ENCODE measurements at regions not wholly inside any gene's neighbourhood (a gene's known extent, or its start where the extent isn't known, plus 50 kb on each side); places are given as distances from the start of the nearest gene placed in this dataset.

- Histone ChIP-seq H3K27ac (ENCODE audit: low read depth in 1 of 2, low read length in 1 of 2) (no peak overlapping the region), H3K27me3 (ENCODE audit: control insufficient read depth in 2 of 2, insufficient read depth in 1 of 2, low read length in 1 of 2) (no peaks in the 10 kb centered on the region), H3K4me3 (ENCODE audit: low read length in 2 of 2) (no peak overlapping the region), H3K9me3 (ENCODE audit: control insufficient read depth in 2 of 2, insufficient read depth in 1 of 2, low read length in 1 of 2) (no peaks in the 10 kb centered on the region), H3K4me1 (ENCODE audit: control insufficient read depth in 2 of 2, insufficient read depth in 2 of 2, low read length in 2 of 2) (no peaks in the 10 kb centered on the region), H3K36me3 (ENCODE audit: control insufficient read depth in 2 of 2, insufficient read depth in 2 of 2, low read length in 1 of 2) (no peaks in the 10 kb centered on the region)
- DNase-seq (ENCODE audit: low read depth in 6 of 9, low spot score in 9 of 9) = no peak
- 95% methylated on average over 4 of the region's 4 CpGs for WGBS
These were observed 172.7 kb downstream of the SERPINI1 start for GRCh38 chr3:167908221-167908620.

GRCh38 chr3:167901138-167901537 lies 165.6 kb downstream of the SERPINI1 start:
- H3K27me3 ChIP-seq (ENCODE audit: control insufficient read depth in 2 of 2, insufficient read depth in 1 of 2, low read length in 1 of 2) = no peaks in the 10 kb centered on the region
- H3K4me1 ChIP-seq (ENCODE audit: control insufficient read depth in 2 of 2, insufficient read depth in 2 of 2, low read length in 2 of 2) = no peaks in the 10 kb centered on the region
- 94% methylated on average over 1 of the region's 1 CpG for WGBS
- no peaks in the 10 kb centered on the region for H3K36me3 ChIP-seq (ENCODE audit: control insufficient read depth in 2 of 2, insufficient read depth in 2 of 2, low read length in 1 of 2)
- H3K4me3 ChIP-seq (ENCODE audit: low read length in 2 of 2) = no peak overlapping the region
- H3K27ac ChIP-seq (ENCODE audit: low read depth in 1 of 2, low read length in 1 of 2) = no peak overlapping the region
- H3K9me3 ChIP-seq (ENCODE audit: control insufficient read depth in 2 of 2, insufficient read depth in 1 of 2, low read length in 1 of 2) = no peaks in the 10 kb centered on the region
- no peak for DNase-seq (ENCODE audit: low read depth in 6 of 9, low spot score in 9 of 9)

GRCh38 chr3:167899093-167899492 lies 163.6 kb downstream of the SERPINI1 start:
- H3K4me1 ChIP-seq (ENCODE audit: control insufficient read depth in 2 of 2, insufficient read depth in 2 of 2, low read length in 2 of 2) = no peaks in the 10 kb centered on the region
- H3K9me3 ChIP-seq (ENCODE audit: control insufficient read depth in 2 of 2, insufficient read depth in 1 of 2, low read length in 1 of 2) = no peaks in the 10 kb centered on the region
- H3K36me3 ChIP-seq (ENCODE audit: control insufficient read depth in 2 of 2, insufficient read depth in 2 of 2, low read length in 1 of 2) = no peaks in the 10 kb centered on the region
- no peak overlapping the region for H3K4me3 ChIP-seq (ENCODE audit: low read length in 2 of 2)
- no peak for DNase-seq (ENCODE audit: low read depth in 6 of 9, low spot score in 9 of 9)
- H3K27me3 ChIP-seq (ENCODE audit: control insufficient read depth in 2 of 2, insufficient read depth in 1 of 2, low read length in 1 of 2) = no peaks in the 10 kb centered on the region
- WGBS = 58% methylated on average over 3 of the region's 3 CpGs
- no peak overlapping the region for H3K27ac ChIP-seq (ENCODE audit: low read depth in 1 of 2, low read length in 1 of 2)

GRCh38 chr3:167898091-167898490 lies 162.6 kb downstream of the SERPINI1 start:
- Histone ChIP-seq H3K36me3 (ENCODE audit: control insufficient read depth in 2 of 2, insufficient read depth in 2 of 2, low read length in 1 of 2) (no peaks in the 10 kb centered on the region), H3K4me1 (ENCODE audit: control insufficient read depth in 2 of 2, insufficient read depth in 2 of 2, low read length in 2 of 2) (no peaks in the 10 kb centered on the region), H3K27me3 (ENCODE audit: control insufficient read depth in 2 of 2, insufficient read depth in 1 of 2, low read length in 1 of 2) (no peaks in the 10 kb centered on the region), H3K27ac (ENCODE audit: low read depth in 1 of 2, low read length in 1 of 2) (no peak overlapping the region), H3K4me3 (ENCODE audit: low read length in 2 of 2) (no peak overlapping the region), H3K9me3 (ENCODE audit: control insufficient read depth in 2 of 2, insufficient read depth in 1 of 2, low read length in 1 of 2) (no peaks in the 10 kb centered on the region)
- DNase-seq (ENCODE audit: low read depth in 6 of 9, low spot score in 9 of 9) = no peak

- Histone ChIP-seq H3K9me3 (ENCODE audit: control insufficient read depth in 2 of 2, insufficient read depth in 1 of 2, low read length in 1 of 2) (no peaks in the 10 kb centered on the region), H3K27me3 (ENCODE audit: control insufficient read depth in 2 of 2, insufficient read depth in 1 of 2, low read length in 1 of 2) (no peaks in the 10 kb centered on the region), H3K36me3 (ENCODE audit: control insufficient read depth in 2 of 2, insufficient read depth in 2 of 2, low read length in 1 of 2) (no peaks in the 10 kb centered on the region), H3K4me1 (ENCODE audit: control insufficient read depth in 2 of 2, insufficient read depth in 2 of 2, low read length in 2 of 2) (no peaks in the 10 kb centered on the region), H3K27ac (ENCODE audit: low read depth in 1 of 2, low read length in 1 of 2) (no peak overlapping the region), H3K4me3 (ENCODE audit: low read length in 2 of 2) (no peak overlapping the region)
- WGBS = 93% methylated on average over 4 of the region's 4 CpGs
- DNase-seq (ENCODE audit: low read depth in 6 of 9, low spot score in 9 of 9) = no peak
These were observed 160.2 kb downstream of the SERPINI1 start for GRCh38 chr3:167895684-167896083.

- Histone ChIP-seq H3K36me3 (ENCODE audit: control insufficient read depth in 2 of 2, insufficient read depth in 2 of 2, low read length in 1 of 2) (no peaks in the 10 kb centered on the region), H3K9me3 (ENCODE audit: control insufficient read depth in 2 of 2, insufficient read depth in 1 of 2, low read length in 1 of 2) (no peaks in the 10 kb centered on the region), H3K4me3 (ENCODE audit: low read length in 2 of 2) (no peak overlapping the region), H3K27ac (ENCODE audit: low read depth in 1 of 2, low read length in 1 of 2) (no peak overlapping the region), H3K27me3 (ENCODE audit: control insufficient read depth in 2 of 2, insufficient read depth in 1 of 2, low read length in 1 of 2) (no peaks in the 10 kb centered on the region), H3K4me1 (ENCODE audit: control insufficient read depth in 2 of 2, insufficient read depth in 2 of 2, low read length in 2 of 2) (no peaks in the 10 kb centered on the region)
- WGBS = 97% methylated on average over 1 of the region's 1 CpG
- DNase-seq (ENCODE audit: low read depth in 6 of 9, low spot score in 9 of 9) = no peak
These were observed 159.7 kb downstream of the SERPINI1 start for GRCh38 chr3:167895178-167895577.

- 77% methylated on average over 4 of the region's 4 CpGs for WGBS
- H3K27me3 ChIP-seq (ENCODE audit: control insufficient read depth in 2 of 2, insufficient read depth in 1 of 2, low read length in 1 of 2) = no peaks in the 10 kb centered on the region
- H3K4me1 ChIP-seq (ENCODE audit: control insufficient read depth in 2 of 2, insufficient read depth in 2 of 2, low read length in 2 of 2) = no peaks in the 10 kb centered on the region
- no peak overlapping the region for H3K27ac ChIP-seq (ENCODE audit: low read depth in 1 of 2, low read length in 1 of 2)
- no peak overlapping the region for H3K4me3 ChIP-seq (ENCODE audit: low read length in 2 of 2)
- no peaks in the 10 kb centered on the region for H3K36me3 ChIP-seq (ENCODE audit: control insufficient read depth in 2 of 2, insufficient read depth in 2 of 2, low read length in 1 of 2)
- no peak for DNase-seq (ENCODE audit: low read depth in 6 of 9, low spot score in 9 of 9)
- no peaks in the 10 kb centered on the region for H3K9me3 ChIP-seq (ENCODE audit: control insufficient read depth in 2 of 2, insufficient read depth in 1 of 2, low read length in 1 of 2)
These were observed 156.7 kb downstream of the SERPINI1 start for GRCh38 chr3:167892205-167892604.

- no peaks in the 10 kb centered on the region for H3K4me1 ChIP-seq (ENCODE audit: control insufficient read depth in 2 of 2, insufficient read depth in 2 of 2, low read length in 2 of 2)
- H3K36me3 ChIP-seq (ENCODE audit: control insufficient read depth in 2 of 2, insufficient read depth in 2 of 2, low read length in 1 of 2) = no peaks in the 10 kb centered on the region
- no peak overlapping the region for H3K27ac ChIP-seq (ENCODE audit: low read depth in 1 of 2, low read length in 1 of 2)
- H3K4me3 ChIP-seq (ENCODE audit: low read length in 2 of 2) = no peak overlapping the region
- DNase-seq (ENCODE audit: low read depth in 6 of 9, low spot score in 9 of 9) = no peak
- WGBS = 92% methylated on average over 1 of the region's 1 CpG
- H3K27me3 ChIP-seq (ENCODE audit: control insufficient read depth in 2 of 2, insufficient read depth in 1 of 2, low read length in 1 of 2) = no peaks in the 10 kb centered on the region
- H3K9me3 ChIP-seq (ENCODE audit: control insufficient read depth in 2 of 2, insufficient read depth in 1 of 2, low read length in 1 of 2) = no peaks in the 10 kb centered on the region
These were observed 151.6 kb downstream of the SERPINI1 start for GRCh38 chr3:167887096-167887495.

- H3K9me3 ChIP-seq (ENCODE audit: control insufficient read depth in 2 of 2, insufficient read depth in 1 of 2, low read length in 1 of 2) = no peaks in the 10 kb centered on the region
- no peaks in the 10 kb centered on the region for H3K4me1 ChIP-seq (ENCODE audit: control insufficient read depth in 2 of 2, insufficient read depth in 2 of 2, low read length in 2 of 2)
- no peak for DNase-seq (ENCODE audit: low read depth in 6 of 9, low spot score in 9 of 9)
- no peak overlapping the region for H3K4me3 ChIP-seq (ENCODE audit: low read length in 2 of 2)
- no peaks in the 10 kb centered on the region for H3K36me3 ChIP-seq (ENCODE audit: control insufficient read depth in 2 of 2, insufficient read depth in 2 of 2, low read length in 1 of 2)
- 97% methylated on average over 2 of the region's 2 CpGs for WGBS
- H3K27me3 ChIP-seq (ENCODE audit: control insufficient read depth in 2 of 2, insufficient read depth in 1 of 2, low read length in 1 of 2) = no peaks in the 10 kb centered on the region
- no peak overlapping the region for H3K27ac ChIP-seq (ENCODE audit: low read depth in 1 of 2, low read length in 1 of 2)
These were observed 151.2 kb downstream of the SERPINI1 start for GRCh38 chr3:167886690-167887089.

- Histone ChIP-seq H3K27me3 (ENCODE audit: control insufficient read depth in 2 of 2, insufficient read depth in 1 of 2, low read length in 1 of 2) (no peaks in the 10 kb centered on the region), H3K36me3 (ENCODE audit: control insufficient read depth in 2 of 2, insufficient read depth in 2 of 2, low read length in 1 of 2) (no peaks in the 10 kb centered on the region), H3K4me3 (ENCODE audit: low read length in 2 of 2) (no peak overlapping the region), H3K9me3 (ENCODE audit: control insufficient read depth in 2 of 2, insufficient read depth in 1 of 2, low read length in 1 of 2) (no peaks in the 10 kb centered on the region), H3K4me1 (ENCODE audit: control insufficient read depth in 2 of 2, insufficient read depth in 2 of 2, low read length in 2 of 2) (no peaks in the 10 kb centered on the region), H3K27ac (ENCODE audit: low read depth in 1 of 2, low read length in 1 of 2) (no peak overlapping the region)
- DNase-seq (ENCODE audit: low read depth in 6 of 9, low spot score in 9 of 9) = no peak
- 88% methylated on average over 1 of the region's 1 CpG for WGBS
These were observed 149.8 kb downstream of the SERPINI1 start for GRCh38 chr3:167885277-167885676.
